Liver (tissue), 8 donors: ENCODE measurements at regions not wholly inside any gene's neighbourhood (a gene's known extent, or its start where the extent isn't known, plus 50 kb on each side); places are given as distances from the start of the nearest gene placed in this dataset.

Experiments
- DNase-seq: peaks from one replicate; pipeline ENCODE4 v3.0.0-alpha.2; 2017; ENCODE audit warnings: low spot score
- H3K27ac ChIP-seq, 2 donors: one replicate each; pipeline ENCODE4 v1.7.0; 2013; ENCODE audit warnings: inconsistent platforms in 2 of 2, low read length in 2 of 2, control low read depth in 1 of 2, low read depth in 1 of 2, mild to moderate bottlenecking in 1 of 2
- H3K27me3 ChIP-seq, 4 donors: one replicate each; pipeline versions ENCODE4 v1.6.1 to v1.7.0; 2013; ENCODE audit warnings: low read length in 3 of 4, inconsistent platforms in 1 of 4, mild to moderate bottlenecking in 1 of 4, moderate library complexity in 1 of 4; ENCODE audit not compliant: control insufficient read depth in 4 of 4, insufficient read depth in 4 of 4
- H3K36me3 ChIP-seq, 4 donors: one replicate each; pipeline versions ENCODE4 v1.6.1 to v1.7.0; 2013; ENCODE audit warnings: low read length in 3 of 4, mild to moderate bottlenecking in 3 of 4, low read depth in 1 of 4, moderate library complexity in 1 of 4; ENCODE audit not compliant: control insufficient read depth in 4 of 4, insufficient read depth in 3 of 4
- H3K4me1 ChIP-seq, 4 donors: one replicate each; pipeline versions ENCODE4 v1.6.1 to v1.7.0; 2013; ENCODE audit warnings: low read length in 3 of 4, mild to moderate bottlenecking in 3 of 4, moderate library complexity in 1 of 4; ENCODE audit not compliant: control insufficient read depth in 4 of 4, insufficient read depth in 4 of 4
- H3K4me3 ChIP-seq, 3 donors: one replicate each; pipeline versions ENCODE4 v1.6.1 to v1.7.0; 2013; ENCODE audit warnings: low read length in 3 of 3, control low read depth in 1 of 3, low read depth in 1 of 3, mild to moderate bottlenecking in 1 of 3
- H3K9ac ChIP-seq, 2 donors: one replicate each; pipeline ENCODE4 v1.7.0; 2013; ENCODE audit warnings: low read length in 2 of 2, mild to moderate bottlenecking in 2 of 2, moderate library complexity in 2 of 2, control low read depth in 1 of 2, low read depth in 1 of 2
- H3K9me3 ChIP-seq, 4 donors: one replicate each; pipeline versions ENCODE4 v1.6.1 to v1.7.0; 2013; ENCODE audit warnings: low read length in 3 of 4; ENCODE audit not compliant: control insufficient read depth in 4 of 4
- CTCF ChIP-seq: fragments of 150-350 bp; IDR thresholded peaks from 2 replicates; pipeline ENCODE4 v1.5.1; 2017; ENCODE audit warnings: improper control_type of control experiment, low read depth, low read length; ENCODE audit not compliant: missing input control
- EGR1 ChIP-seq, 2 donors: IDR thresholded peaks; 2 replicates each; pipeline ENCODE4 v1.6.1; 2016 to 2018; ENCODE audit warnings: antibody characterized with exemption in 2 of 2, low read depth in 2 of 2
- FOXA2 ChIP-seq: IDR thresholded peaks from 2 replicates; pipeline ENCODE4 v1.6.1; 2016; ENCODE audit warnings: antibody characterized with exemption
- GABPA ChIP-seq, 2 donors: IDR thresholded peaks in 1 of 2; conservative IDR thresholded peaks in 1 of 2; 2 replicates each; pipeline ENCODE4 v1.6.1; 2016; ENCODE audit warnings: antibody characterized with exemption in 2 of 2, mild to moderate bottlenecking in 1 of 2, moderate library complexity in 1 of 2
- HNF4G ChIP-seq: IDR thresholded peaks from 2 replicates; pipeline ENCODE4 v1.6.1; 2016; ENCODE audit warnings: antibody characterized with exemption
- JUND ChIP-seq, 2 donors: IDR thresholded peaks; 2 replicates each; pipeline ENCODE4 v1.6.1; 2016; ENCODE audit warnings: antibody characterized with exemption in 2 of 2
- MAX ChIP-seq: IDR thresholded peaks from 2 replicates; pipeline ENCODE4 v1.6.1; 2016; ENCODE audit warnings: antibody characterized with exemption
- NR2F2 ChIP-seq: IDR thresholded peaks from 2 replicates; pipeline ENCODE4 v1.6.1; 2016; ENCODE audit warnings: antibody characterized with exemption
- REST ChIP-seq: IDR thresholded peaks from 2 replicates; pipeline ENCODE4 v1.6.1; 2016; ENCODE audit warnings: antibody characterized with exemption, mild to moderate bottlenecking
- SP1 ChIP-seq: IDR thresholded peaks from 2 replicates; pipeline ENCODE4 v1.6.1; 2018; ENCODE audit warnings: antibody characterized with exemption, mild to moderate bottlenecking
- TAF1 ChIP-seq: conservative IDR thresholded peaks from 2 replicates; pipeline ENCODE4 v1.6.1; 2016; ENCODE audit warnings: antibody characterized with exemption, mild to moderate bottlenecking
- YY1 ChIP-seq: IDR thresholded peaks from 2 replicates; pipeline ENCODE4 v1.6.1; 2016; ENCODE audit warnings: antibody characterized with exemption, mild to moderate bottlenecking
- WGBS: extraction: QIAGEN DNeasy Blood & Tissue Kit; methylation state at CpG from one replicate; pipeline ENCODE4 v1.1.7; 2013; 5-methylcytosine and 5-hydroxymethylcytosine counted together
- donor health status: healthy.
- donor health status: healthy.
- donor health status: healthy.
- donor health status: healthy.
- donor health status: healthy.

DNA sequence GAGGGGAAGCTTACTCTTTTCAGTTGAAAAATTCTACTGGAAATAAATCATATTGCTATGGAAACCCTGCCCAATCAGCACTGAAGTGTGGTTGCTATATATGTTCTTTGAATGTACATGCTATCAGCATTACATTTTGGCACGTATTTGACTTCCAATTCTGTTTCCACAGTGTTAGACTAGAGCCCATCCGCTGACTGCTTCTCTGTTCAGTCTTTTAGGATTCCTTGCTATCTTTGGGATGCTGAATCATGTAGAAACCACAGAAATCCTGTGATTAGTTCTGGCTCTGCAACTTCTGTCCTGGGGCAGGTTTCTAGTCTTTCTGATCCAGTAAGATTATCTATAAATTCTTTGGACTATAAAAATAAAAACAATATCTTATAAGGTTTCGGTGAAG lies 128.2 kb upstream of the SLC7A14 start:
- Histone ChIP-seq H3K4me1 (no peaks in the 10 kb centered on the region), H3K27ac (no peak overlapping the region), H3K4me3 (no peak overlapping the region), H3K9me3 (peaks cover 2 to 7% (median 3%) of the 10 kb centered on the region in 4 donors), H3K36me3 (no peaks in the 10 kb centered on the region), H3K9ac (no peak overlapping the region), H3K27me3 (no peaks in the 10 kb centered on the region)
- WGBS = 85% methylated on average over 3 of the region's 3 CpGs
- DNase-seq = no peak
- TF ChIP-seq TAF1 = no peak
- no peak for TF ChIP-seq CTCF
- no peak for TF ChIP-seq EGR1 (IDR thresholded peaks at IDR 0.05; ENCODE audit: low read depth in 2 of 2)
- TF ChIP-seq HNF4G = no peak
- no peak for TF ChIP-seq FOXA2

DNA sequence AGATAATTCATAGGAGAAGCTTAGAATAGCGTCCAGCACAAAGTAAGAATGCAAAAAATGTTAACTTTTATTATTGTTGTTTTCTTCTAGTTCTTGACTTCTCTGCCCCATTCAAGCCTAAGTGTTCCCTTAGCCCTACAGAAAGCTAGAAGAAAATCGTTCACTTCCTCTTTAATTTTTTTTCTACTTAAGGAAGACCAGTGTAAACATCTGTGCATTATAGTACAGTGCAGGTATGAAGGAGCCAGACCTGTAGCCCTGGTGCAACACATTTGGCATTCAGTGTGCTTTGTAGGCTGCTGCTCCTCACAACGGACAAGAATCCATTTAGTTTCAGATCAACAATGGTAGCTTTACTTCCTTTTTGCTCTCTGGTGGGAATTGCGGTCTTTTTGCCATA lies 127.8 kb upstream of the SLC7A14 start:
- WGBS = 74% methylated on average over 4 of the region's 4 CpGs
- H3K4me1 ChIP-seq = no peaks in the 10 kb centered on the region
- H3K27ac ChIP-seq = no peak overlapping the region
- H3K9me3 ChIP-seq = peaks cover 2 to 7% (median 3%) of the 10 kb centered on the region in 4 donors
- H3K27me3 ChIP-seq = no peaks in the 10 kb centered on the region
- TF ChIP-seq SP1 = no peak
- no peak for TF ChIP-seq JUND (IDR thresholded peaks at IDR 0.05)
- TF ChIP-seq REST = no peak
- no peak for TF ChIP-seq GABPA (IDR thresholded peaks at IDR 0.05 in 1 of 2, conservative IDR thresholded peaks at IDR 0.05 in 1 of 2)
- TF ChIP-seq CTCF = no peak
- no peak for TF ChIP-seq NR2F2
- TF ChIP-seq YY1 = no peak
- TF ChIP-seq MAX = no peak
- H3K9ac ChIP-seq = no peak overlapping the region
- DNase-seq = no peak
- H3K36me3 ChIP-seq = no peaks in the 10 kb centered on the region
- H3K4me3 ChIP-seq = no peak overlapping the region
